Vagina (tissue), 2 donors: ENCODE measurements at regions not wholly inside any gene's neighbourhood (a gene's known extent, or its start where the extent isn't known, plus 50 kb on each side); places are given as distances from the start of the nearest gene placed in this dataset.

Experiments
- DNase-seq, 2 donors: peaks; one replicate each; pipeline ENCODE4 v3.0.0-alpha.2; 2017; ENCODE audit errors: extremely low spot score in 2 of 2
- H3K27ac ChIP-seq: fragments of 200-600 bp; sonication (generic); one replicate; pipeline ENCODE4 v1.5.1; 2019
- H3K27me3 ChIP-seq: fragments of 200-600 bp; sonication (generic); one replicate; pipeline ENCODE4 v1.5.1; 2019
- H3K36me3 ChIP-seq, 2 donors: fragments of 200-600 bp; sonication (generic); one replicate each; pipeline ENCODE4 v1.5.1; 2017 to 2019
- H3K4me1 ChIP-seq: fragments of 200-600 bp; sonication (generic); one replicate; pipeline ENCODE4 v1.5.1; 2019
- H3K4me3 ChIP-seq, 2 donors: fragments of 200-600 bp; sonication (generic); 1 replicate in 1 of 2; 2 replicates in 1 of 2; pipeline ENCODE4 v1.5.1; 2016 to 2019
- H3K9me3 ChIP-seq: fragments of 200-600 bp; sonication (generic); one replicate; pipeline ENCODE4 v1.5.1; 2019
- POLR2A ChIP-seq, 2 donors: fragments of 450-650 bp; IDR thresholded peaks; one replicate each; pipeline ENCODE4 v1.6.1; 2017; ENCODE audit warnings: antibody characterized with exemption in 2 of 2, mild to moderate bottlenecking in 2 of 2, moderate library complexity in 2 of 2
- POLR2AphosphoS5 ChIP-seq, 2 donors: sonication (generic); formaldehyde crosslinking; IDR thresholded peaks; one replicate each; pipeline ENCODE4 v1.9.0; 2017; ENCODE audit warnings: antibody characterized with exemption in 2 of 2, mild to moderate bottlenecking in 2 of 2, low read depth in 1 of 2; ENCODE audit not compliant: insufficient read depth in 1 of 2
- intact Hi-C: fragments of 100-400 bp; cut with DNase I; formaldehyde crosslinking; loops from one replicate; pipeline ENCODE4 v1.15.1; 2023
- TF ChIP-seq, protein P1 (sequence below), 3 experiments: fragments of 450-650 bp in 2 of 3; fragments of 200-600 bp in 1 of 3; sonication (generic) in 1 of 3; IDR thresholded peaks; one replicate each; pipeline ENCODE4 v1.5.1; 2017 to 2019; ENCODE audit warnings: antibody characterized with exemption in 3 of 3, mild to moderate bottlenecking in 2 of 3, moderate library complexity in 2 of 3

- H3K9me3 ChIP-seq, result no peaks in the 10 kb centered on the region
- no peaks in the 10 kb centered on the region for H3K36me3 ChIP-seq
- no peaks in the 10 kb centered on the region for H3K27me3 ChIP-seq
- no peaks in the 10 kb centered on the region for H3K4me1 ChIP-seq
- no peak overlapping the region for H3K4me3 ChIP-seq
- TF ChIP-seq, protein P1, sequence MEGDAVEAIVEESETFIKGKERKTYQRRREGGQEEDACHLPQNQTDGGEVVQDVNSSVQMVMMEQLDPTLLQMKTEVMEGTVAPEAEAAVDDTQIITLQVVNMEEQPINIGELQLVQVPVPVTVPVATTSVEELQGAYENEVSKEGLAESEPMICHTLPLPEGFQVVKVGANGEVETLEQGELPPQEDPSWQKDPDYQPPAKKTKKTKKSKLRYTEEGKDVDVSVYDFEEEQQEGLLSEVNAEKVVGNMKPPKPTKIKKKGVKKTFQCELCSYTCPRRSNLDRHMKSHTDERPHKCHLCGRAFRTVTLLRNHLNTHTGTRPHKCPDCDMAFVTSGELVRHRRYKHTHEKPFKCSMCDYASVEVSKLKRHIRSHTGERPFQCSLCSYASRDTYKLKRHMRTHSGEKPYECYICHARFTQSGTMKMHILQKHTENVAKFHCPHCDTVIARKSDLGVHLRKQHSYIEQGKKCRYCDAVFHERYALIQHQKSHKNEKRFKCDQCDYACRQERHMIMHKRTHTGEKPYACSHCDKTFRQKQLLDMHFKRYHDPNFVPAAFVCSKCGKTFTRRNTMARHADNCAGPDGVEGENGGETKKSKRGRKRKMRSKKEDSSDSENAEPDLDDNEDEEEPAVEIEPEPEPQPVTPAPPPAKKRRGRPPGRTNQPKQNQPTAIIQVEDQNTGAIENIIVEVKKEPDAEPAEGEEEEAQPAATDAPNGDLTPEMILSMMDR (IDR thresholded peaks at IDR 0.05), result no peak
- TF ChIP-seq POLR2A (IDR thresholded peaks at IDR 0.05) (no peak), POLR2AphosphoS5 (IDR thresholded peaks at IDR 0.05; ENCODE audit: insufficient read depth in 1 of 2, low read depth in 1 of 2) (no peak)
- H3K27ac ChIP-seq, result no peak overlapping the region
- DNase-seq, result no peak
- intact Hi-C loops, result no loop called here
Observed at GRCh38 chr3:165491487-165491886, 295.3 kb upstream of the SLITRK3 start.

- no peak overlapping the region for H3K4me3 ChIP-seq
- H3K36me3 ChIP-seq, result no peaks in the 10 kb centered on the region
- H3K27me3 ChIP-seq, result no peaks in the 10 kb centered on the region
- H3K4me1 ChIP-seq, result no peaks in the 10 kb centered on the region
- no peak for DNase-seq
- intact Hi-C loops, result no loop called here
- no peak overlapping the region for H3K27ac ChIP-seq
- no peaks in the 10 kb centered on the region for H3K9me3 ChIP-seq
- TF ChIP-seq POLR2AphosphoS5 (IDR thresholded peaks at IDR 0.05; ENCODE audit: insufficient read depth in 1 of 2, low read depth in 1 of 2) (no peak), POLR2A (IDR thresholded peaks at IDR 0.05) (no peak)
- TF ChIP-seq, protein P1 (IDR thresholded peaks at IDR 0.05), result no peak
Observed at GRCh38 chr3:165476399-165477060, 280.3 kb upstream of the SLITRK3 start.

- TF ChIP-seq, protein P1 (IDR thresholded peaks at IDR 0.05), result no peak
- TF ChIP-seq POLR2AphosphoS5 (IDR thresholded peaks at IDR 0.05; ENCODE audit: insufficient read depth in 1 of 2, low read depth in 1 of 2) (no peak), POLR2A (IDR thresholded peaks at IDR 0.05) (no peak)
- H3K9me3 ChIP-seq, result no peaks in the 10 kb centered on the region
- no peaks in the 10 kb centered on the region for H3K36me3 ChIP-seq
- H3K27ac ChIP-seq, result no peak overlapping the region
- H3K27me3 ChIP-seq, result no peaks in the 10 kb centered on the region
- no peak for DNase-seq
- H3K4me3 ChIP-seq, result no peak overlapping the region
- intact Hi-C loops, result no loop called here
- H3K4me1 ChIP-seq, result no peaks in the 10 kb centered on the region
Observed at GRCh38 chr3:165466856-165467255, 270.7 kb upstream of the SLITRK3 start.

DNA sequence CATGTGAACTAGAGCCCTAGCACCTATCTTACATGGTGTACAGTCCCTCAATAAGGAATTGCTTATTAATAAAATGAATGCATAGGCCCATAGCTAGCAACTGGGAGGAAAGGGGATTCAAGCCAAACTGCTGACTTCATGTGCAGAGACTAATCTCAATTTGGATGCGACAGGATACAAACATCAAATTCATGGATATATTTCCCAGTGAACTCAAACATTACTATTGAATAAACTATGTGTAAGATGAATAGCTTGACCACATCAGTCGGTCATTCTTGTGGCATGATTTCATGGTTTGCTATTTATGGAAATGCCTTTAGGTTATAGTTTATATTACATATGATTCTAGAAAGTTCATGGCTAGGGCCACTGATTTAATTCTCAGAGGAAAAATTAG, 268.6 kb upstream of the SLITRK3 start:
- H3K36me3 ChIP-seq, result no peaks in the 10 kb centered on the region
- H3K4me1 ChIP-seq, result no peaks in the 10 kb centered on the region
- no peak for TF ChIP-seq POLR2AphosphoS5 (IDR thresholded peaks at IDR 0.05; ENCODE audit: insufficient read depth in 1 of 2, low read depth in 1 of 2)
- TF ChIP-seq POLR2A (IDR thresholded peaks at IDR 0.05), result no peak
- TF ChIP-seq, protein P1 (IDR thresholded peaks at IDR 0.05), result no peak
- no peak overlapping the region for H3K27ac ChIP-seq
- intact Hi-C loops, result no loop called here
- no peaks in the 10 kb centered on the region for H3K27me3 ChIP-seq
- no peaks in the 10 kb centered on the region for H3K9me3 ChIP-seq
- H3K4me3 ChIP-seq, result no peak overlapping the region
- no peak for DNase-seq

GRCh38 chr3:165463531-165463930, 267.3 kb upstream of the SLITRK3 start:
- no peak overlapping the region for H3K27ac ChIP-seq

More at GRCh38 chr3:165463531-165463930, 267.3 kb upstream of the SLITRK3 start:
- H3K27me3 ChIP-seq, result no peaks in the 10 kb centered on the region
- no peaks in the 10 kb centered on the region for H3K4me1 ChIP-seq
- no peak for DNase-seq
- H3K4me3 ChIP-seq, result no peak overlapping the region
- TF ChIP-seq, protein P1 (IDR thresholded peaks at IDR 0.05), result no peak
- TF ChIP-seq POLR2AphosphoS5 (IDR thresholded peaks at IDR 0.05; ENCODE audit: insufficient read depth in 1 of 2, low read depth in 1 of 2) (no peak), POLR2A (IDR thresholded peaks at IDR 0.05) (no peak)
- intact Hi-C loops, result no loop called here
- no peaks in the 10 kb centered on the region for H3K36me3 ChIP-seq
- H3K9me3 ChIP-seq, result no peaks in the 10 kb centered on the region
